CD14-positive monocyte (primary cell): ENCODE measurements at regions not wholly inside any gene's neighbourhood (a gene's known extent, or its start where the extent isn't known, plus 50 kb on each side); places are given as distances from the start of the nearest gene placed in this dataset.

Experiments used
- DNase-seq, 3 donors: peaks; one replicate each; pipeline ENCODE4 v3.0.0-alpha.2; 2011 to 2022
- H2AFZ ChIP-seq: 2 replicates; pipeline ENCODE4 v1.6.0; 2012; ENCODE audit warnings: mild to moderate bottlenecking, low read depth, low read length, inconsistent platforms; ENCODE audit not compliant: insufficient read depth, poor library complexity, severe bottlenecking
- H3K27ac ChIP-seq, 2 donors: 1 replicate in 1 of 2; 2 replicates in 1 of 2; pipeline ENCODE4 v1.5.1; 2012 to 2013; ENCODE audit warnings: low read length in 2 of 2, control low read depth in 1 of 2, inconsistent platforms in 1 of 2, low read depth in 1 of 2, mild to moderate bottlenecking in 1 of 2
- H3K27me3 ChIP-seq, 2 donors: one replicate each; pipeline versions ENCODE4 v1.6.0 to v1.6.1; 2011 to 2013; ENCODE audit warnings: low read length in 2 of 2; ENCODE audit not compliant: control insufficient read depth in 2 of 2, insufficient read depth in 2 of 2
- H3K36me3 ChIP-seq, 2 donors: replicated peaks in 1 of 2; 1 replicate in 1 of 2; 2 replicates in 1 of 2; pipeline versions ENCODE4 v1.5.1 to v1.6.1; 2012 to 2013; ENCODE audit warnings: low read length in 2 of 2, control low read depth in 1 of 2, inconsistent platforms in 1 of 2, mild to moderate bottlenecking in 1 of 2; ENCODE audit not compliant: insufficient read depth in 2 of 2, control insufficient read depth in 1 of 2
- H3K4me1 ChIP-seq, 2 donors: 1 replicate in 1 of 2; 2 replicates in 1 of 2; pipeline versions ENCODE4 v1.5.1 to v1.6.1; 2012 to 2013; ENCODE audit warnings: low read length in 2 of 2, control low read depth in 1 of 2, inconsistent platforms in 1 of 2, mild to moderate bottlenecking in 1 of 2, moderate library complexity in 1 of 2; ENCODE audit not compliant: insufficient read depth in 2 of 2, control insufficient read depth in 1 of 2
- H3K4me2 ChIP-seq: replicated peaks from 2 replicates; pipeline ENCODE3; 2012; ENCODE audit warnings: low read length, moderate library complexity, mild to moderate bottlenecking; ENCODE audit not compliant: poor library complexity, severe bottlenecking; ENCODE audit errors: extremely low read depth
- H3K4me3 ChIP-seq, 3 experiments: fragments of 200-600 bp in 1 of 3; sonication (generic) in 1 of 3; replicated peaks in 1 of 3; 1 replicate in 2 of 3; 2 replicates in 1 of 3; pipeline ENCODE4 v1.5.1; 2011 to 2013; ENCODE audit warnings: low read length in 3 of 3, mild to moderate bottlenecking in 3 of 3, control low read depth in 2 of 3, low read depth in 2 of 3, inconsistent platforms in 1 of 3, moderate library complexity in 1 of 3
- H3K79me2 ChIP-seq: 2 replicates; pipeline ENCODE4 v1.6.0; 2012; ENCODE audit warnings: mild to moderate bottlenecking, control low read depth, inconsistent platforms, low read length, moderate library complexity; ENCODE audit not compliant: insufficient read depth
- H3K9ac ChIP-seq: 2 replicates; pipeline ENCODE4 v1.6.0; 2017; ENCODE audit warnings: low read length, mild to moderate bottlenecking; ENCODE audit not compliant: insufficient read depth, poor library complexity, severe bottlenecking
- H3K9me3 ChIP-seq, 2 donors: replicated peaks in 1 of 2; 1 replicate in 1 of 2; 2 replicates in 1 of 2; pipeline versions ENCODE4 v1.5.1 to v1.6.1; 2012 to 2013; ENCODE audit warnings: low read length in 2 of 2, control low read depth in 1 of 2; ENCODE audit not compliant: control insufficient read depth in 1 of 2, insufficient read depth in 1 of 2
- H4K20me1 ChIP-seq: 2 replicates; pipeline ENCODE4 v1.6.0; 2012; ENCODE audit warnings: mild to moderate bottlenecking, low read length, control low read depth, moderate library complexity; ENCODE audit not compliant: insufficient read depth
- H3K27ac Mint-ChIP-seq, 7 donors: one replicate each; pipeline ENCODE4 v1.8.0; 2020; ENCODE audit warnings: mild to moderate bottlenecking in 7 of 7, mixed read lengths in 7 of 7, moderate library complexity in 6 of 7, inconsistent platforms in 2 of 7
- H3K27me3 Mint-ChIP-seq, 3 donors: one replicate each; pipeline ENCODE4 v1.8.0; 2021 to 2022; ENCODE audit warnings: low read depth in 3 of 3, mild to moderate bottlenecking in 3 of 3, mixed read lengths in 3 of 3, moderate library complexity in 3 of 3, inconsistent platforms in 1 of 3
- H3K36me3 Mint-ChIP-seq, 2 donors: one replicate each; pipeline ENCODE4 v1.8.0; 2020; ENCODE audit warnings: mixed read lengths in 2 of 2, inconsistent platforms in 1 of 2, mild to moderate bottlenecking in 1 of 2
- H3K4me1 Mint-ChIP-seq: one replicate; pipeline ENCODE4 v1.8.0; 2020; ENCODE audit warnings: mild to moderate bottlenecking, mixed read lengths
- H3K4me3 Mint-ChIP-seq, 2 donors: one replicate each; pipeline ENCODE4 v1.8.0; 2020; ENCODE audit warnings: mild to moderate bottlenecking in 2 of 2, mixed read lengths in 2 of 2, moderate library complexity in 1 of 2
- H3K9me3 Mint-ChIP-seq, 7 donors: one replicate each; pipeline ENCODE4 v1.8.0; 2020 to 2022; ENCODE audit warnings: mixed read lengths in 7 of 7, mild to moderate bottlenecking in 6 of 7, moderate library complexity in 6 of 7, inconsistent platforms in 2 of 7
- WGBS: methylation state at CpG from one replicate; pipeline ENCODE4 v1.1.5; 2013; ENCODE audit warnings: missing lambda C conversion rate; ENCODE audit not compliant: insufficient coverage; 5-methylcytosine and 5-hydroxymethylcytosine counted together
- intact Hi-C, 2 donors: fragments of 100-400 bp; cut with micrococcal nuclease; formaldehyde crosslinking; loops; one replicate each; pipeline versions ENCODE4 v1.15.0 to v1.15.1; 2023
- TF ChIP-seq, protein P1 (sequence below): fragments of 200-600 bp; IDR thresholded peaks from one replicate; pipeline ENCODE4 v1.8.0; 2022; ENCODE audit warnings: antibody characterized with exemption, mild to moderate bottlenecking

DNA sequence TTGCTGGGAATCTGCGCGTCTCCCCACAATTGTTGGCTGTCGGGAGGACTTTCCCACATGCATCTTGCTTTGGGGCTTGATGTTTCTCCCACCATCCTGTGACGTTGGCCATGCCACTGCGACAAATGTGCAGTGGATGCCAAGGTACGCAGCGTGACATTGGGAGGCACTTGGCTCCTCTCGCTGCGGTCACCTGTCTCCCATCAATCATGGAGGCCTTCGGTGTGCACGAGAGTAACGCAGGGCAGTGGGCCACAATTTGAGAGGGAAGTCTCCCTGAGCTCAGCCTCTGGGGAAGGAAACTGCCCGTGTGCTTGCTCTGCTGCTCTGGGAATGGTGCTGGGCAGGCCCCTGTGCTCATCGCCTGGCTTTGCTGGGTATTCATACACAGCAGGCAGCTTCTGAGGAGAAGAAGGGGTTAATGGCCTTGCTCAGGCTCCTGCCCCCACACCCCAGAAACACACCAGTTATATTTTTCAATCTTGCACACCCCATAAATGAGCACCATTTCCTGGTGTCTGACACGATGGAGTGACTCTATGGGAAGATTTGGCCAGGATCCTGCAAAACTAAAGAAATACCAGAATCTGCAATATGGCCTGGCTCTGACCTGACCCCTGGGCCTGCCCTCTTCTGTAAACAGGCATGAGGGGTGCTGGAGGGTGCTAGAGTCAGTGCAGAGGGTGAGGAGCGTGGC, 153.5 kb downstream of the ADAMTS15 start:
- Histone ChIP-seq H3K36me3 (no peaks in the 10 kb centered on the region), H3K27ac (no peak overlapping the region), H3K9ac (no peak overlapping the region), H3K27me3 (no peaks in the 10 kb centered on the region), H3K79me2 (no peaks in the 10 kb centered on the region), H2AFZ (no peak overlapping the region), H3K4me3 (no peak overlapping the region), H4K20me1 (no peaks in the 10 kb centered on the region), H3K4me2 (no peak overlapping the region), H3K4me1 (peaks cover 0 to 5% of the 10 kb centered on the region in 2 donors), H3K9me3 (peaks cover 0 to 2% of the 10 kb centered on the region in 2 donors)
- WGBS = over 99% methylated on average over 13 of the region's 16 CpGs
- Mint-ChIP-seq H3K4me3 (no peak overlapping the region), H3K4me1 (peaks cover 9% of the 10 kb centered on the region), H3K27ac (no peak overlapping the region), H3K36me3 (no peaks in the 10 kb centered on the region), H3K27me3 (peaks cover 0 to 6% (median 0%) of the 10 kb centered on the region in 3 donors), H3K9me3 (peaks cover 0 to 14% (median 4%) of the 10 kb centered on the region in 7 donors)
- intact Hi-C loops = no loop called here
- no peak for DNase-seq
- TF ChIP-seq, protein P1, sequence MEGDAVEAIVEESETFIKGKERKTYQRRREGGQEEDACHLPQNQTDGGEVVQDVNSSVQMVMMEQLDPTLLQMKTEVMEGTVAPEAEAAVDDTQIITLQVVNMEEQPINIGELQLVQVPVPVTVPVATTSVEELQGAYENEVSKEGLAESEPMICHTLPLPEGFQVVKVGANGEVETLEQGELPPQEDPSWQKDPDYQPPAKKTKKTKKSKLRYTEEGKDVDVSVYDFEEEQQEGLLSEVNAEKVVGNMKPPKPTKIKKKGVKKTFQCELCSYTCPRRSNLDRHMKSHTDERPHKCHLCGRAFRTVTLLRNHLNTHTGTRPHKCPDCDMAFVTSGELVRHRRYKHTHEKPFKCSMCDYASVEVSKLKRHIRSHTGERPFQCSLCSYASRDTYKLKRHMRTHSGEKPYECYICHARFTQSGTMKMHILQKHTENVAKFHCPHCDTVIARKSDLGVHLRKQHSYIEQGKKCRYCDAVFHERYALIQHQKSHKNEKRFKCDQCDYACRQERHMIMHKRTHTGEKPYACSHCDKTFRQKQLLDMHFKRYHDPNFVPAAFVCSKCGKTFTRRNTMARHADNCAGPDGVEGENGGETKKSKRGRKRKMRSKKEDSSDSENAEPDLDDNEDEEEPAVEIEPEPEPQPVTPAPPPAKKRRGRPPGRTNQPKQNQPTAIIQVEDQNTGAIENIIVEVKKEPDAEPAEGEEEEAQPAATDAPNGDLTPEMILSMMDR = no peak

DNA sequence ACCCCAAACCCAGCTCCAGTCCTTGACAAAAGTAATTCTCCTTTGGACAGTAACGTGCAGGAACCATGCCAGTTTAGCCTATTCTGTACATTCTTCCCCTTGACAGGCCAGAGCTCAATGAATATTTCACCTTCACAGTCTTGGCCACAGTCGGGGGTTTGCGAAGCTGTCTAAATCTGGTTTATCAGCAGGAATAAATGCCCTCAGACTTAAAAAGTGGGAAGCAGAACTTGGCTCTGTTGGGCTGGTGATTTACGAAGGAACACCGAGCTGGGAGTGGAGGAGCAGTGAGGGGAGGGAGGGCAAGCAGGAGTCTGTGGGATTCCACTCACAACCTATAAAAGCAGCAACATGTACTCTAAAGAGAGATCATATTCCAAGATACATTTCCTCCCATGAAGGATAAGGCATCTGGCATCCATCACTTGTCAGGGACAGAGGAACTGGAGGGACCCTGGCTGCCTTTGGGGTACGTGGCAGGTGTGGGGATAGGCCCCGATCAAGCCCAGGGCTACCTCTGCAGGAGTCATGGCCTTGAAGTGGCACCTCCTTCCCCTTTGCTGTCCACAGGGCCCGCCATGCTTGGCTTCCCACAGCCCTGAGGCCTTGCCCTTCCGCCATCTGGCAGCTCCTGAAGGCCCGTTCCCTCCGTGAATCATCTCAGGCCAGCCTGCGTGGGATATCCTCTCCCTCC, 154.3 kb downstream of the ADAMTS15 start:
- WGBS = 96% methylated on average over 8 of the region's 12 CpGs
- Histone ChIP-seq H4K20me1 (no peaks in the 10 kb centered on the region), H3K4me2 (no peak overlapping the region), H3K9me3 (peaks cover 0 to 2% of the 10 kb centered on the region in 2 donors), H3K36me3 (no peaks in the 10 kb centered on the region), H3K79me2 (no peaks in the 10 kb centered on the region), H3K4me3 (no peak overlapping the region), H2AFZ (no peak overlapping the region), H3K27ac (no peak overlapping the region), H3K4me1 (peaks cover 0 to 5% of the 10 kb centered on the region in 2 donors), H3K27me3 (no peaks in the 10 kb centered on the region), H3K9ac (no peak overlapping the region)
- intact Hi-C loops = no loop called here
- TF ChIP-seq, protein P1 = no peak
- H3K36me3 Mint-ChIP-seq = no peaks in the 10 kb centered on the region
- H3K4me1 Mint-ChIP-seq = peaks cover 9% of the 10 kb centered on the region
- peaks cover 0 to 14% (median 5%) of the 10 kb centered on the region in 7 donors for H3K9me3 Mint-ChIP-seq
- H3K27ac Mint-ChIP-seq = no peak overlapping the region
- H3K4me3 Mint-ChIP-seq = no peak overlapping the region
- H3K27me3 Mint-ChIP-seq = peaks cover 0 to 6% (median 0%) of the 10 kb centered on the region in 3 donors
- DNase-seq = no peak
